ENCODE measurements at regions not wholly inside any gene's neighbourhood (a gene's known extent, or its start where the extent isn't known, plus 50 kb on each side); places are given as distances from the start of the nearest gene placed in this dataset.

- no peak for DNase-seq
These were observed 296.3 kb downstream of the UACA start for GRCh38 chr15:70466895-70467529.

- no peak for DNase-seq
These were observed 297.1 kb downstream of the UACA start for GRCh38 chr15:70466305-70466704.

GRCh38 chr15:70465812-70466211, 297.5 kb downstream of the UACA start:
- no peak for DNase-seq

- DNase-seq, result no peak
These were observed 299.9 kb downstream of the UACA start for GRCh38 chr15:70463453-70463834.

GRCh38 chr15:70461992-70462391, 301.4 kb downstream of the UACA start:
- DNase-seq, result no peak

- DNase-seq, result no peak
These were observed 302.3 kb downstream of the UACA start for GRCh38 chr15:70461017-70461416.

GRCh38 chr15:70459312-70459711, 304.0 kb downstream of the UACA start:
- DNase-seq, result no peak

GRCh38 chr15:70453766-70454165, 309.6 kb downstream of the UACA start:
- no peak for DNase-seq

- DNase-seq, result no peak
These were observed 310.1 kb downstream of the UACA start for GRCh38 chr15:70453238-70453637.

- DNase-seq, result peak; percentile 47
These were observed 311.3 kb downstream of the UACA start for GRCh38 chr15:70451821-70452653.

- DNase-seq, result no peak
These were observed 313.3 kb downstream of the UACA start for GRCh38 chr15:70450142-70450443.

- no peak for DNase-seq
These were observed 313.8 kb downstream of the UACA start for GRCh38 chr15:70449311-70450141.

GRCh38 chr15:70447928-70448698, 315.2 kb downstream of the UACA start:
- peak; percentile 35 for DNase-seq

- no peak for DNase-seq
These were observed 315.8 kb downstream of the UACA start for GRCh38 chr15:70447521-70447920.

- DNase-seq, result no peak
These were observed 316.3 kb downstream of the UACA start for GRCh38 chr15:70447081-70447480.

- DNase-seq, result no peak
These were observed 319.7 kb downstream of the UACA start for GRCh38 chr15:70443486-70444273.

GRCh38 chr15:70442616-70443321, 320.6 kb downstream of the UACA start:
- DNase-seq, result no peak

GRCh38 chr15:70442211-70442610, 321.1 kb downstream of the UACA start:
- no peak for DNase-seq

- DNase-seq, result no peak
These were observed 322.8 kb downstream of the UACA start for GRCh38 chr15:70440416-70441138.

- DNase-seq, result no peak
These were observed 323.5 kb downstream of the UACA start for GRCh38 chr15:70439880-70440279.
